DMS153 (cell line): ENCODE measurements at regions not wholly inside any gene's neighbourhood (a gene's known extent, or its start where the extent isn't known, plus 50 kb on each side); places are given as distances from the start of the nearest gene placed in this dataset.
A peak's percentile ranks its signal among the peaks of the same experiment; 100 is the strongest.

Experiments used
- DNase-seq: peaks from one replicate; lab custom pipeline; 2025; lab: John Stamatoyannopoulos, UW

DNA sequence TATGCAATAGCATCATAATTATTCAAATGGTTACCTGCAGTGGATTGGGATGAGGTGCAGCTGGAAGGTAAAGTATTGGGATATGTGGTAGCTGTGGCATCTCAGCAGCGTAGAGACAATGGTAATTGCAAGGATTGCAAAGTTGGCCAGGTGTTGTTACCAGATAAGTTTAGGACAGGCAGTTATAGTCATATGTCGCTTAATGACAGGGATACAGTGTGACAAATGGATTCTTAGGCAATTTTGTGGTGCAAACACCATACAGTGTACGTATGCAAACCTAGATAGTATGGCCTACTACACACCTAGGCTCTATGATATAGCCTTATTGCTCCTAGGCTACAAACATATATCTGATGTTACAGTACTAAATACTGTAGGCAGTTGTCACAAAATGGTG lies 163.5 kb upstream of the LYZL2 start:
- no peak for DNase-seq

DNA sequence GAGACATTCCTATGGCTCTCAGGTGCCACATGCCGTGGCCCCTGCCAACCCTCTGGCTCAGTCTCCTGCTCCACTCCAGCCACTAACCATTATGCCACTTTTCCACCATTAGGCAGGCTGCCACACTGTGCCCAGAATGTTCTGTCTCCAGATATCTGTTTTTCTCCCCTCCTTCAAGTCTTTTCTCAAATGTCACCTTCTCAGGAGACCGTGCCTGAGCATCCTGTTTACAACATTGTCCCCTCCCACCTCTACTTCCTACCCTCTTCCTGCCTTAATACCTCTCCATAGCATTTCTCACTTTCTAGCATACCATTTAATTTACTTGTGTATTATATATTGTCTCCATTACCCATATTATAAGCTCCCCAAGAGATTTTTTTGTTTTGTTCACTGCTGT lies 162.5 kb upstream of the LYZL2 start:
- DNase-seq: no peak

DNA sequence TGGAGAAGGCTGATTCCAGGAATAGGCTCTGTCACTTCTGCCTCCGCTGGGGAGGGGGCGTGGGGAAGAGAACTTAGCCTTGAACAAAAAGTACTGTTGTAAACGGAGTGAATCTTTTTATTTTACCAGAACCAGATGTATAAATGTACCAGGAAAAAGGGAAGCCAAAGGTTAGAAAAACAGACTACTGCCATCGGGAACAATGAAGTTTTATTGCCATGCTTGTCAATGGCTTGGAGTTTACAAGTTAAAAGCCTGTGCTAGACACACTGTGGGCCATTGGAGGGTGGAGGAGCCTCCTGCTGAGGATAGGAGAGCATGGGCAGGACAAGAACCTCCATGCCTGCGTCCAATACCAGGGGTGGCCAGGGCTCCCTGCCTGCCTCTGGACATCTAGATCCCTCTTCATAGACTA lies 161.7 kb upstream of the LYZL2 start:
- DNase-seq: no peak

DNA sequence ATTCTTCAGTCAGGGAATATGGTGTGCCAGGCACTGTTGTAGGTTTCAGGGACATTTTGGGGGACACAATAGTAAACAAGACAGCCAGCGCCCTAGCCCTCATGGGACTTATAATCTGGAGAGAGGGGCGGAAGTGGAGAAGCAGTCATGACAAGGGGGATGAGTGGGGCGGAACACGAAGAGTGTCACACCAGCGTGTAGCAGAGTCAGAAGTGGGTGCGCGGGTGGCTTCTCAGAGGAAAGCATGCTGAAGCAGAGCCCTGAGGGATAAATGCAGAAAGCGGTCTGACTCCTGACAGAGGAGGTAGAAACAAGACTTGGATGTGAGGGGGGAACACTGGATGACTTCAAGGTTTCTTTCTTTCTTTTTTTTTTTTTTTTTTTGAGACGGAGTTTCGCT lies 160.3 kb upstream of the LYZL2 start:
- DNase-seq: no peak

DNA sequence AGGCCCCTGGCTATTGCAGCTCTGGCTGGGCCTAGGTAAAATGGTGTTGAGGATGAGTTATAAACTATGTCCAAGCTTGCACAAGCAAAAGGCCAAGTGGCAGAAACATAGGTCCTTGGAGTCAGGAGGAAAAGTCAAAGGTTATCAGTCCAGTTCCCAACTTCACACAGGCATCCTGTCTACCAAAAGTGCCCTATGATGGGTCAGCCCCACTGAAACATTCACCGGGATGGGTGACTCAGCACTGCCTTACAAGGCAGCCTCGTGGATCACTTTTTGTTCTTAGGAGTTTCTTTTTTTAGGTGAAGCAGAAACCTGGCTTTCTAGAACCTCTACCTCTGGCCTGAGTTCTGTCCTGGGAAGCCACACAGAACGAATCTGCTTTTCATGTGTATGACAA lies 158.8 kb upstream of the LYZL2 start:
- no peak for DNase-seq

DNA sequence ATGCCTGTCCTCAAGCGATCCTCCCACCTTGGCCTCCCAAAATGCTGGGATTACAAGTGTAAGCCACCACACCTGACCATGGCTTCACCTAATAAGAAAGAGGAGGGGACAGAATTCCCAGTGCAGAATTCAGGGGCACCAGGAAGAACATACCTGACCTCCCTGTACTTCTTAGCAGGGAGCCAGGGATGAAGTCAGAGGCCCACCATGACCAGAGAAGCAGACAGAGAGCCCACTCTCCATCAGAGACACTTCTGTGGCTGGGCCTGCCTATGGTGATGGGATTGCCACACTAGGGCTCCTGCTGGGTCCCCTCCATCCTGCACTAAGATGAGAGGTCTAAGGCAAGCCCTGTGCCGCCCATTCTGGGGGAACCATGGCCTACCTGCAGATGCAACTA lies 157.4 kb upstream of the LYZL2 start:
- DNase-seq: no peak

DNA sequence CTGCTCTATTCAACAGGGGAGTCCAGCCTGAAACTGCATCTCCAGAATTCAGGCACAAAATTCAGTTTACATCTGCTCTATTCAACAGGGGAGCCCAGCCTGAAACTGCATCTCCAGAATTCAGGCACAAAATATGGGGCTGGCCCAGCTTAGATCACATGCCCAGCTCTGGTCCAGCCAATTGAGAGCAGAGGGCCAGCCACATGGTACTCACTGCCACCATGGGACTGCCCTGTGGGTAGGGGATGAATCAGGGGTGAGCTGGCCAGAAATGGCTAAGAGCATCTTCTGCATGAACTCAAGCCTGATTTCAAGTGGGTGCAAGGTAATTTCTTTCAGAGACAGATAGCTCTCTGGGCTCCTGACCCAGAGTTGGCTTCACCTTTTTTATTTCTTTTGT lies 156.6 kb upstream of the LYZL2 start:
- no peak for DNase-seq

DNA sequence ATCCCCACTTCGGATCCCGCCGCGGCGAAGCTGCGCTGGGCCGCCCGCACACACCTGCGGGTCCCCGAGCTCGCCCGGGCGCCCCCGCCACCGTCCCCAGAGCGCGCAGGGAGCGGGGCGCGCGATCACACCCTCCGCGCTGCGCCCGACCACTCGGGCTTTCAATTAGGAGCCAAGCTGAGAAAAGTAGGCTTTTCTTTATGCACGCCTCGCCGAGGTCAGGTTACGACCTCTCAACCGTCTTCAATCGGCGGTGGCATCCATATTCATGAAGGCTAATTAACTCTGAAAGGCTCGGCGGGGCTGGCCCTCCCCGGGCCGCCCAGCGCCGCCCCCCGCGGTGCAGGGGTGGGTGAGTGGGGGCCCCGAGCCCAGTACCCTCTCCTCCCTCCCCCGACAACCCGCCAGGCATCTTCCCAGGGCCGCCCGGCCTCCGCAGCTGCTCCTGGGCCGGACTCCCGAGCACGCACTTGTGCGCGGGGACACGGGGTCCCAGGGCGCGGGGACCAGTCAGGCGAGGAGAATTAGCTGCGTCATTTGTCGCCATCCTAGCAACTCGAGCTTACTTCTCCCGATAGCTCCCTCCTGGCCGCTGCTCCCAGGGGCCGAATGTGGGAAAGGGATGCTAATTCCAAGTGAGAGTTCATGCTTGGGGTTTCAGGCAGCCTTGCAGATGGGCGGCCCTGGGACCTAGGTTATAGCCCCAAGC lies 155.5 kb upstream of the LYZL2 start:
- DNase-seq: peak; percentile 51

DNA sequence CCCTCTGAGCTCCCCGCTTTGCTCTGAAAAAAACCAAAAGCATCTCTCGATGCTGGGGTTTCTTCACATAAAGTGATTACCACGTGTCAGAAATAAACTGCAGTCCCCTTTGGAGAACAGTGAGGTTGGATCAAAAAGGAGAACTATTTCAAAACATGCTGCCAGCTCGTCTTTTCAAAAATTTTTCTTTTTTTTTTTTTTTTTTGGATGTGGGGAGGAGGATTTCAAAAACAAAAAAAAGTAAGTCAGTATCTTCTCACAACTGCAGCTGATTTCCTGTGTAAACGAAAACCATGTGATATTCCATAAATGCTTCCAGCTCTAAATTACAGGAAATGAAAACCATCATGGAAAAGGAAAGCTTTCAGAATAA lies 155.0 kb upstream of the LYZL2 start:
- no peak for DNase-seq

DNA sequence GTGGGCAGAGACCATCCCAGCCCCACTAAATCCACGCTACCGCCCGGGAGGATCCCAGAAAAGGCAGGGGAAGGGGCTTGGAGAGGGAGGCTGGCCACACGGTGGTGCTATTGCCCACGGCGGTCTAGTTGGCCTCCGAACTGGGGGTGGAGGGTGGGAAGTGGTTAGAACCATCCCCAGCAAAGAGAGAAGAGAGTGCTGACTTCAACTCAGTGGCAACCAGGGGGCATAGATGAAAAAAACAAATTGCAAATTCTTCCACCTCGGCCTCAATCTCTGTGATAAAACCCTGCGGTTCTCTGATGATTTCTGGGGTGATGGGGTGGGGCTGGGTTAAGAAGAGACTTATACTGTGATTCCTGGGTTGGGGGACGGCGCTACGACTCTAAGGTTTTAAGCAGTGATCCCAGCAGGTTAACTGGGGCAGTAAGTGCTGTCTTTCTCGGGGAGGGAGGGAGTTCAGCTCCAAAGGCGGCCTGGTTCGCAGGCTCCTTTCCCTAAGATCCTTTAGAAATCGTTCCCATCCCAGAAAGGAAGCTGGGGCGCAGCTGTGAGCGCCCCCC lies 154.5 kb upstream of the LYZL2 start:
- peak; percentile 12 for DNase-seq

DNA sequence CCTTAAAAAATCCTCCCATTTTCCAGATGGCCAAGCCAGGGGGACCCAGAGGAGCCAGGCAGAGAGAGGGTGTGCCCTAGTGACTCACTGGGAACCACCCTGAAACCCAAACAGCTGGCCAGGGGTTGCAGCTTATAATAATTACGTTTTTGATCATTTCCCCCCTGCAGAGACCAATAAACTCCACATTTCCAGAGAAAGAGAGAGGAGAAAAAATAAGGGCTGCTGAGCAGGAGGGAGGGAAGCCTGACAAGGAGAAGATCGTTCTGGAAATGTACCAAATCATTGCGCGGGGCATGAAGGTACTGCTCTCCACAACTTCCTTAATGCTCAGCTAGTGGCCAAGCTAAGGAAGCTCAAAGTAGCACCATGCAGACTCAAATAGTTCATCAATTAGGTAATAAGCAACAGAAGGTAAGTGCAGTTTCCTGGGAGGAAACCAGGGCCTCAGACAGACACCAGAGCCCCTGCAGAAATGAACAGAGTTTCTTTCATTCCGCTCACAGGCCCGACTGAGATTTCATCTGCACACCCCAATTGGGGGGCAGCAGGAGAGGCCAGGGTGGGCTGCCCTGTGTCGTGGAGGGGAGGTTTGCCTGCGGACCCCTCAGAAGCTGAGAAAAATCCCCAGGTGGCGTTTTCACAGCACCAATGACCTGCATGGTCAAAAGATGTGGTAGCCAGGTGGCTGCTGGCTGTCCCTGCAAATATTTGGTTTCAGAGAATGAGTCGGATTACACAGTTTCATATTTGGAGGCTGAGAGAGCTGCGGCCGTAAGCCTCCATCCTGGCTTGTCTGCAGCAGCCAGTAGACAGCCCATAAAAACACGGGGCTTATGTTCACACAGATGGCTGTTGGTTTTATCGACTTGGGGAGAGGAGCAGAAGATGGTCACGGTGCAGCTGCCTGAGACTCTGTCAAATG lies 153.2 kb upstream of the LYZL2 start:
- no peak for DNase-seq

DNA sequence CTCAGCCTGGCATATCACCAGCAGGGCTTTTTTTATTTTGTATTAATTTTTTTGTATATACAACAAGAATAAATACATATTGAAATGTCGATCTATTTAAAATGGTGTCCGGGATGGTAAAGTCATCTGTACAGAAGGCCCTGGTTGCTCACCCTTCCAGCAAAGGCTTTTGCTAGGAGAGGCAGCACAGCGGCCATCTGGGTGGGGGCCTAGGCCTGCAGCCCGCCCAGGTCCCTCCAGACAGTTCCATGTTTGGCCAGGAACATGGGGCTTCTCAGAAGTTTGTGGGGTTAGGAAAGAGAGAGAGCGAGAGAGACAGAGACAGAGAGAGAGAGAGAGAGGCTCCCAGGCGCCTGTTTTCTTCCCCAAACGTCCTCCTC lies 152.6 kb upstream of the LYZL2 start:
- no peak for DNase-seq

DNA sequence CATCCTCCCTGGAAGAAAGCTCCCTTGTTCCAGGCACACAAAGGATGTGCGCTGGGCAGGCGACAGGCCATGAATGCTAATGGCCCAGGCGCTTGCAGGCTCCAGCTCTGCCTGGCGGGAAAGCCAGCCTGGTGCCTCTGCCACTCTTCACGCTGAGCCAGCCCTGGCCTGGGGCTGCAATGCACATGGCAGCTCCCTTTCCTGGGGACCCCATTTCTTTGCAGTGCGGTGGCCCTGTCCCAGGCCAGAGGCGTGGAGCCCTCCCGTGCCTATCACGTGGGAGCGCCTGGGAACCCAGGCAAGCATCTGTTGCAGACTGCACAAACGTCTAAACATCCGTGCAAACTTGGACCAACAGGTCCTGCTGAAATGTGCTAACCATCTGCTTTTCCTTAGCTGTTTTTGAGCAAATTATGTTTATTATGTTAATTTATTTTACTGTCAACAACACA lies 152.1 kb upstream of the LYZL2 start:
- no peak for DNase-seq

DNA sequence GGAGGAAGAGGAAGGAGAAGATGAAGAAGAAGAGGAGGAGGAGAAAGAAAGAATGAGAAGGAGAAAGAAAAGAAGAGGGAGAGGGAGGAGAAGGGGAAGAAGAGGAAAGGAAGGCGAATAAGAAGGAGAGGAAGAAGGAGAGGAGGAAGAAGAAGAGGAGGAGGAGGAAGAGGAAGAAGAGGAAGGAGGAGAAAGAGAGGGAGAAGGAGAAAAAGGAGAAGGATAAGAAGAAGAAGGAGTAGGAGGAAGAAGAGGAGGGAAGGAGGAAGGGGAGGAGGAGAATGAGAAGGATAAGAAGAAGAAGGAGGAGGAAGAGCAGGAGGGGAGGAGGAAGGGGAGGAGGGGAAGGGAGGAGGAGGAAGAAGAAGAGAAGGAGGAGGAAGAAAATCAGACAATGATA lies 149.2 kb upstream of the LYZL2 start:
- no peak for DNase-seq

DNA sequence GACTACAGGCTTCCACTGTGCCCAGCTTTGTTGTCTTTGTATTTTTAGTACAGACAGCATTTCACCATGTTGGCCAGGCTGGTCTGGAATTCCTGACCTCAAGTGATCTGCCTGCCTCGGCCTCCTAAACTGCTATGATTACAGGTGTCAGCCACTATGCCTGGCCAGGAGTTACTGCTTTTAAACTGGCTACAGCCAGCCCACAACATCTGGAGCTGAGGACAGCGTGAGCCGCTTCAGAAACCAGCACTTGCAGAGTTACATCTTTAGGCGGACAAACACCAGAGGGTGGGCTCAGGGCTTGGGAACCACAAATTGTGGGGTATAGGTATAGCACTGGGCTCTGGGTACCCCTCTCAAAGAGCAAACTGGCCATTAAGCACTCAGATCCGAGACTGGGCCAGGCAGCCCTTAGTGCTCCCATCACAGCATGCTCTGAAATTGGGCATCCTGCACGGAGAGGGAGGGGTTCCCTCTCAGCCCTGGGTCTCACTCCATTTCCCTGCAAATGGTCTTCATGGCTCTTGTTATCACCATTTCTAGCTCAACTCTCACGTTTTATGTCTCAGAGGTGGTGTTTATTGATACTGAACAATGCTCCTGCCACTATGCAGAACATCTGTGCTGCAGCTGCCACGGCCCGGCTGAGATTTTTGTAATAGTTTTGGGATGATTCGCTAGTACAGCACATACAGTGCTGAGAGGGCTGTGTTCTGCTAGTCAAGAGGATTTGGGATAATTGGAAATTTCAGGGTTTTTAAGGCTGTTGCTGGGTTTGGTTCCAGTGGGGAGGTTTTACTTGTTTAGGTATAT lies 146.4 kb upstream of the LYZL2 start:
- DNase-seq: no peak

DNA sequence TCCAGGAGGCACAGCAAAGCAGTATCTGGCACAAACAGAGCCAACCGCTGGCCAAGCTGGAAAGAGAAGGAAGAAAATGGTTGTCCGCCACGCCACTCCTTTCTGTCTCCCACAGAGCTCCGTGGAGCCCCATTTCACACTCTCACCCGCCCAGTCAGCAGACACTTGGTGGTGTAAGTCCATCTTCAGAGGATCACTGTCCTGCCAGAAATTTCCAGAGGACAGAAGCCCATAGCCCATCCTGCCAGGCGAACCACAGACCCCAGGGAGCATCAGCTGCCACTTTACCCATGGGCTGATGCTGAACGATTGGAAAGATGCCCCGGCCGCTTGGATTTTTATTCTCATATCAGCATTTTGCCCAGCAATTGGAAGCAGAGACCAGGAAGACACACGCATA lies 144.7 kb upstream of the LYZL2 start:
- no peak for DNase-seq

DNA sequence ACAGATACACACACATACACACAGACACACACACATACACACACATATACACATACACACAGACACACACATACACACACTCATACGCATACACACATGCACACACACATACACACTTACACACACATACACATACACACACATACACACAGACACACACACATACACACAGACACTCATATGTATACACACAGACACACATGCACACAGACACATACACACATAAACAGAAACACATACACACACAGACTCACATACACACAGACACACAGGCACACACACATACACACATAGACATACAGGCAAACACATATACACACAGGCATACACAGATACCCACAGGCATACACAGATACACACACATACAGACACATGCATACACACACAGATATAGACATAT lies 143.9 kb upstream of the LYZL2 start:
- DNase-seq: no peak

DNA sequence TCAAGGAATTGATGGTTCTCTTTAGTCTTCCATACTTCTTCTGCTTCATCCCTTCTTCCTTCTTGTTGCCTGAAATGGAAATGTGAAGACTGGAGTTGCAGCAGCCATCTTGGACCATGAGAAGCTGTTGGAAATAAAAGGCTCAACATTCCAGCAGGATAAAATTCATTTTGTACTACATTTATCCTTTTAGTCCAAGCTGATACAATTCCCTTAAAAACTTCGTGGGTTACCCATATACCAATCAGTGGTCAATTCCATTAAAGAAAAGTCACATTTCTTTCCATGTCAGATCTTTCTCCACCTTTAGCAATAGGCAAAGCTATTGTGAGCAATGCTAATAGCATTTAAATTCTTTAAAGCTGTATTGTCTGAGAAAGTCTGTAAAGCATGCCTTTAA lies 141.3 kb upstream of the LYZL2 start:
- no peak for DNase-seq

DNA sequence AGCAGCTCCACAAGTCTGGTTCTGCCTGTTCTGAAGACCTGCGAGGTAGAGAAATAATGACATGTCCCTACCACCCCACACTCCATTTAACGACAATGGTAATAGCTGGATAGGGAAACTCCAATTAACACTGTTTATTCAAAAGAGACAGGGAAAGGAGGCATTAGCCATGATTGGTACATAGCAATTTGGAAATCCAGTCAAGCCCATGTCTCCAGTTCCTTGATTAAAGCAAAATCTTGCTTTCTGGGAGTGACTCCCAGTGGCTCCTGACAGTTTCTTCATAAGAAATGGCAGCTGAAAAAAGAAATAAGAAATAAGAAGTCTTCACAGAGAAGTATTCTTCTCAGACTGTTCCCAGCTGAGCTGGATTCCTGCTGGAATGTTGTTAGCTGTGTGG lies 140.7 kb upstream of the LYZL2 start:
- DNase-seq: no peak

DNA sequence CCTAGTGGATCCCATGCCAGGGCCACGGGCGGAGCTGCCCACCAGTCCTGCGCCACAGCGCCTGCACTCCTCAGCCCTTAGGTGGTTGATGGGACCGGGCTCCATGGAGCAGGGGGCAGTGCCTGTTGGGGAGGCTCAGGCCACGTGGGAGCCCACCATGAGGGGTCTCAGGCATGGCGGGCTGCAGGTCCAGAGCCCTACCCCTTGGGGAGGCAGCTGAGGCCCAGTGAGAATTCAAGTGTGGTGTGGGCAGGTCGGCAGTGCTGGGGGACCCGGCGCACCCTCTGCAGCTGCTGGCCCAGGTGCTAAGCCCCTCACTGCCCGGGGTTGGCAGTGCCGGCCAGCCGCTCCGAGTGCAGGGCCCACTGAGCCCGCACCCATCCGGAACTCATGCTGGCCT lies 139.8 kb upstream of the LYZL2 start:
- DNase-seq: no peak

DNA sequence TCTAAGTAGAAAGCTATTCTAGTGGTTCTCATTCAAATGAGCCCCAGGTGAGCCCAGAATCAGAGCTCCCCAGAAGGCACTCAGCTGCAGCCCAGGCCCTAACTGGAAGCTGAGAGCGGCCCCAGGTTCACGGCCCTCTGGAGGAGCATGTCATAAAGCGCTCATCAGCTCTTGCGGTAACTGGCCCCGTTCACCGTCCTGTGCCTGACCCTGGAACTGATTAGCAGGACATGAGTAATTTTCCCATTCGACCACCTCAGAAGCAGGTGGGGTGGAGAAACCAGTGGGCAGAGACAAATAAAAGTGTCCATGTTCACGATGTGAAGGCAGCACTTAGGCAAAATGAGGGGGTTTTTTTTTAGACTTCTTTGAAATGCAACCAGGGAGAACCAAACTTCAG lies 136.1 kb upstream of the LYZL2 start:
- DNase-seq: no peak

DNA sequence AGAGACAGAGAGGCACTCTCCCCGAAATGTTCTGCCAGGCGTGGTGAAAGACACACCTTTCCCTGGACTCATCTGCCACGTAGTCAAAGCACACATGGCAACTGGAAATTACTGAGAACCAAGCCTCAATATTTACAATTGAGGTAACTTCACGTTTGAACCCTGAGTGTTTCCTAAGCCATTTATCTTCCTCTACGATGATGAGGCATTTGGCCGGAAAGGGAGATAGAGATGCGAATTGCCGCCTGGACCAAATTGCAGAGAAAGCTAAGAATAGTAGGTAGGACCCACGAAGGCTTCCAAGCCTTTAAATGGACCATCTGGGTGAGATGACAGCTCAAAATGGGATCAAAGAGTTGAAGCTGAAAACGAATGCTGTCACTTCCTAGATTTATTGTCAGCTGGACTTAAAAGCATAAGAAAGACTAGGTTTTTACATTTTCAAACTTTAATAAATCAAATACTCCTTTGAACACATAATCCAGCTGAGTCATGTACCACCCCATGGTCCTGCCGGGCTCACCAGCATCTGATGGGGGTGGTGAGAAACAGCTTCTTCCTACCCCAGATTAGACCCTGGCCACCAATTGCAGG lies 135.6 kb upstream of the LYZL2 start:
- DNase-seq: no peak
